H9 (cell line): ENCODE measurements at regions not wholly inside any gene's neighbourhood (a gene's known extent, or its start where the extent isn't known, plus 50 kb on each side); places are given as distances from the start of the nearest gene placed in this dataset.
A peak's percentile ranks its signal among the peaks of the same experiment; 100 is the strongest.

Experiments used
- DNase-seq: peaks from one replicate; pipeline ENCODE4 v3.0.0-alpha.2; 2017
- H2AFZ ChIP-seq: one replicate; pipeline ENCODE4 v1.6.1; 2013; ENCODE audit warnings: mild to moderate bottlenecking, low read length, control low read depth, moderate library complexity
- H2AK5ac ChIP-seq: 2 replicates; pipeline ENCODE4 v1.6.1; 2013; ENCODE audit warnings: low read length, control low read depth, mixed read lengths; ENCODE audit not compliant: insufficient read length
- H2BK120ac ChIP-seq: one replicate; pipeline ENCODE4 v1.6.1; 2013; ENCODE audit warnings: low read depth, mild to moderate bottlenecking, low read length, control low read depth, inconsistent platforms; ENCODE audit not compliant: poor library complexity, severe bottlenecking
- H2BK12ac ChIP-seq: 2 replicates; pipeline ENCODE4 v1.6.1; 2013; ENCODE audit warnings: low read length, control low read depth, mixed read lengths, low read depth; ENCODE audit not compliant: insufficient read length
- H2BK15ac ChIP-seq: 2 replicates; pipeline ENCODE4 v1.6.1; 2013; ENCODE audit warnings: low read depth, low read length, control low read depth
- H2BK20ac ChIP-seq: one replicate; pipeline ENCODE4 v1.6.1; 2013; ENCODE audit warnings: low read depth, mild to moderate bottlenecking, low read length, control low read depth, inconsistent platforms; ENCODE audit not compliant: poor library complexity, severe bottlenecking
- H2BK5ac ChIP-seq: 2 replicates; pipeline ENCODE4 v1.6.1; 2013; ENCODE audit warnings: low read length, control low read depth, mixed read lengths; ENCODE audit not compliant: insufficient read length
- H3K14ac ChIP-seq: 2 replicates; pipeline ENCODE4 v1.6.1; 2013; ENCODE audit warnings: low read length, control low read depth; ENCODE audit not compliant: insufficient read depth
- H3K18ac ChIP-seq: 2 replicates; pipeline ENCODE4 v1.6.1; 2013; ENCODE audit warnings: low read depth, mild to moderate bottlenecking, mixed read lengths, low read length, control low read depth; ENCODE audit not compliant: insufficient read length
- H3K23ac ChIP-seq: 2 replicates; pipeline ENCODE4 v1.6.1; 2013; ENCODE audit warnings: low read length, control low read depth, mixed read lengths, low read depth; ENCODE audit not compliant: insufficient read length
- H3K23me2 ChIP-seq: 2 replicates; pipeline ENCODE4 v1.6.1; 2013; ENCODE audit warnings: low read depth, mild to moderate bottlenecking, mixed read lengths, low read length, control low read depth; ENCODE audit not compliant: insufficient read length, poor library complexity, severe bottlenecking
- H3K27ac ChIP-seq: 2 replicates; pipeline ENCODE4 v1.5.1; 2013; ENCODE audit warnings: low read length, control low read depth, mixed read lengths, low read depth; ENCODE audit not compliant: insufficient read length
- H3K27me3 ChIP-seq: 2 replicates; pipeline ENCODE4 v1.6.1; 2013; ENCODE audit warnings: low read length, control low read depth, inconsistent platforms; ENCODE audit not compliant: insufficient read depth
- H3K4ac ChIP-seq: 2 replicates; pipeline ENCODE4 v1.6.1; 2013; ENCODE audit warnings: low read depth, mild to moderate bottlenecking, control low read depth, inconsistent platforms, low read length, moderate library complexity
- H3K4me1 ChIP-seq: 2 replicates; pipeline ENCODE4 v1.6.1; 2013; ENCODE audit warnings: low read length, control low read depth, inconsistent platforms; ENCODE audit not compliant: insufficient read depth
- H3K4me2 ChIP-seq: 2 replicates; pipeline ENCODE4 v1.6.1; 2013; ENCODE audit warnings: low read length, control low read depth, mixed read lengths; ENCODE audit not compliant: insufficient read length, insufficient read depth
- H3K56ac ChIP-seq: 2 replicates; pipeline ENCODE4 v1.6.1; 2013; ENCODE audit warnings: low read depth, mild to moderate bottlenecking, mixed read lengths, low read length, control low read depth; ENCODE audit not compliant: insufficient read length
- H3K79me1 ChIP-seq: 2 replicates; pipeline ENCODE4 v1.6.1; 2013; ENCODE audit warnings: low read depth, mild to moderate bottlenecking, moderate library complexity, low read length, control low read depth, inconsistent platforms; ENCODE audit not compliant: insufficient read depth, poor library complexity, severe bottlenecking
- H3K79me2 ChIP-seq: 2 replicates; pipeline ENCODE4 v1.6.1; 2013; ENCODE audit warnings: low read length, control low read depth, inconsistent platforms; ENCODE audit not compliant: insufficient read depth
- H3K9ac ChIP-seq: 2 replicates; pipeline ENCODE4 v1.6.1; 2013; ENCODE audit warnings: low read length, control low read depth, mixed read lengths; ENCODE audit not compliant: insufficient read length; ENCODE audit errors: extremely low read depth
- H3K9me3 ChIP-seq: one replicate; pipeline ENCODE4 v1.6.1; 2013; ENCODE audit warnings: low read depth, low read length, inconsistent platforms; ENCODE audit not compliant: control insufficient read depth
- H3T11ph ChIP-seq: one replicate; pipeline ENCODE4 v1.6.1; 2013; ENCODE audit warnings: mild to moderate bottlenecking, low read length, control low read depth, inconsistent platforms
- H4K20me1 ChIP-seq: one replicate; pipeline ENCODE4 v1.6.1; 2013; ENCODE audit not compliant: control insufficient read depth, insufficient read length, insufficient read depth
- H4K5ac ChIP-seq: 2 replicates; pipeline ENCODE4 v1.6.1; 2013; ENCODE audit warnings: low read depth, mild to moderate bottlenecking, mixed read lengths, low read length, control low read depth; ENCODE audit not compliant: insufficient read length
- H4K8ac ChIP-seq: replicated peaks from 2 replicates; pipeline ENCODE4 v1.6.1; 2013; ENCODE audit warnings: low read length, control low read depth, mixed read lengths, low read depth; ENCODE audit not compliant: insufficient read length
- H4K91ac ChIP-seq: 2 replicates; pipeline ENCODE4 v1.6.1; 2013; ENCODE audit warnings: low read depth, mild to moderate bottlenecking, moderate library complexity, mixed read lengths, low read length, control low read depth; ENCODE audit not compliant: insufficient read length
- H3K27ac Mint-ChIP-seq, 3 experiments: 2 replicates in 2 of 3; 3 replicates in 1 of 3; pipeline ENCODE4 v1.8.0; 2020 to 2021; ENCODE audit warnings: mixed read lengths in 3 of 3, mild to moderate bottlenecking in 1 of 3, moderate library complexity in 1 of 3
- H3K27me3 Mint-ChIP-seq: 2 replicates; pipeline ENCODE4 v1.8.0; 2021; ENCODE audit warnings: low read depth, mild to moderate bottlenecking, moderate library complexity, mixed read lengths
- H3K36me3 Mint-ChIP-seq, 3 experiments: 2 replicates in 2 of 3; 3 replicates in 1 of 3; pipeline ENCODE4 v1.8.0; 2020 to 2021; ENCODE audit warnings: low read depth in 3 of 3, mixed read lengths in 3 of 3; ENCODE audit not compliant: insufficient read depth in 1 of 3
- H3K4me1 Mint-ChIP-seq, 2 experiments: 2 replicates each; pipeline ENCODE4 v1.8.0; 2020; ENCODE audit warnings: mixed read lengths in 2 of 2
- H3K4me3 Mint-ChIP-seq, 2 experiments: 2 replicates in 1 of 2; 3 replicates in 1 of 2; pipeline ENCODE4 v1.8.0; 2020 to 2021; ENCODE audit warnings: mild to moderate bottlenecking in 2 of 2, mixed read lengths in 2 of 2, moderate library complexity in 1 of 2
- H3K9me3 Mint-ChIP-seq, 2 experiments: 2 replicates in 1 of 2; 3 replicates in 1 of 2; pipeline ENCODE4 v1.8.0; 2020; ENCODE audit warnings: mild to moderate bottlenecking in 2 of 2, mixed read lengths in 2 of 2, moderate library complexity in 1 of 2
- CTCF ChIP-seq: fragments of 200-600 bp; sonication (generic); conservative IDR thresholded peaks from 3 replicates; pipeline ENCODE4 v1.8.0; 2021; ENCODE audit warnings: antibody characterized with exemption, mild to moderate bottlenecking
- WGBS: extraction: QIAGEN DNeasy Blood & Tissue Kit; methylation state at CpG from one replicate; pipeline ENCODE4 v1.1.7; 2013; ENCODE audit warnings: missing lambda C conversion rate, low lambda C conversion rate, mixed read lengths; ENCODE audit not compliant: insufficient read length; ENCODE audit errors: extremely low coverage; 5-methylcytosine and 5-hydroxymethylcytosine counted together

GRCh38 chr19:29421196-29421545 lies 104.6 kb upstream of the VSTM2B start:
- TF ChIP-seq CTCF, result no peak
- no peak overlapping the region for H3K18ac ChIP-seq
- no peaks in the 10 kb centered on the region for H3K27me3 ChIP-seq
- H4K91ac ChIP-seq, result no peak overlapping the region
- H2BK120ac ChIP-seq, result no peak overlapping the region
- peaks cover 13% of the 10 kb centered on the region for H3K27me3 Mint-ChIP-seq
- no peak overlapping the region for H2BK12ac ChIP-seq
- no peak overlapping the region for H4K5ac ChIP-seq
- no peak overlapping the region for H3K4me2 ChIP-seq
- H2BK15ac ChIP-seq, result no peak overlapping the region
- H3K4ac ChIP-seq, result no peak overlapping the region
- H2BK5ac ChIP-seq, result no peak overlapping the region
- H4K20me1 ChIP-seq, result no peaks in the 10 kb centered on the region
- H2AK5ac ChIP-seq, result no peak overlapping the region
- H3K4me3 Mint-ChIP-seq, result no peak overlapping the region
- no peak overlapping the region for H3K9ac ChIP-seq
- H3K79me2 ChIP-seq, result no peaks in the 10 kb centered on the region
- H3K36me3 Mint-ChIP-seq, result no peaks in the 10 kb centered on the region; a peak in 1 of 7 replicates
- DNase-seq, result no peak
- no peak overlapping the region for H3K23ac ChIP-seq
- H3K56ac ChIP-seq, result no peak overlapping the region
- no peak overlapping the region for H3K14ac ChIP-seq
- H3K9me3 ChIP-seq, result no peaks in the 10 kb centered on the region
- H3T11ph ChIP-seq, result no peak overlapping the region
- H3K23me2 ChIP-seq, result no peaks in the 10 kb centered on the region
- H3K27ac ChIP-seq, result no peak overlapping the region
- H3K9me3 Mint-ChIP-seq, result peaks cover 16 to 17% of the 10 kb centered on the region in 2 experiments
- H2AFZ ChIP-seq, result no peak overlapping the region
- no peaks in the 10 kb centered on the region for H3K4me1 ChIP-seq
- H3K27ac Mint-ChIP-seq, result peak overlapping the region in 1 of 3 experiments; percentile 10; a peak in 1 of 7 replicates
- no peak overlapping the region for H4K8ac ChIP-seq
- H3K79me1 ChIP-seq, result no peaks in the 10 kb centered on the region
- WGBS, result no CpG with 5 or more reads among the region's 11 CpGs
- H3K4me1 Mint-ChIP-seq, result peaks cover 0 to 9% of the 10 kb centered on the region in 2 experiments; a peak in 2 of 4 replicates
- no peak overlapping the region for H2BK20ac ChIP-seq
